Bronchial epithelial cell (primary cell): ENCODE measurements at regions not wholly inside any gene's neighbourhood (a gene's known extent, or its start where the extent isn't known, plus 50 kb on each side); places are given as distances from the start of the nearest gene placed in this dataset.

Experiments
- DNase-seq: peaks from one replicate; pipeline ENCODE4 v3.0.0-alpha.2; 2010; ENCODE audit warnings: low read depth
- FAIRE-seq: peaks from 2 replicates; lab custom pipeline; 2011; peaks lifted over from hg19 to GRCh38; lab: Jason Lieb, UNC
- H3K27me3 ChIP-seq: 2 replicates; pipeline ENCODE4 v1.5.1; 2011; ENCODE audit warnings: low read length; ENCODE audit not compliant: control insufficient read depth, insufficient read depth
- H3K36me3 ChIP-seq: 2 replicates; pipeline ENCODE4 v1.5.1; 2011; ENCODE audit warnings: low read length; ENCODE audit not compliant: control insufficient read depth, insufficient read depth
- H3K4me3 ChIP-seq: 2 replicates; pipeline ENCODE4 v1.5.1; 2011; ENCODE audit warnings: mild to moderate bottlenecking, low read depth, low read length, control low read depth
- TF ChIP-seq, protein P1 (sequence below): IDR thresholded peaks from 2 replicates; pipeline ENCODE4 v1.5.1; 2011; ENCODE audit warnings: mild to moderate bottlenecking, moderate library complexity, low read length, control low read depth, inconsistent platforms; ENCODE audit not compliant: insufficient read depth, severe bottlenecking

DNA sequence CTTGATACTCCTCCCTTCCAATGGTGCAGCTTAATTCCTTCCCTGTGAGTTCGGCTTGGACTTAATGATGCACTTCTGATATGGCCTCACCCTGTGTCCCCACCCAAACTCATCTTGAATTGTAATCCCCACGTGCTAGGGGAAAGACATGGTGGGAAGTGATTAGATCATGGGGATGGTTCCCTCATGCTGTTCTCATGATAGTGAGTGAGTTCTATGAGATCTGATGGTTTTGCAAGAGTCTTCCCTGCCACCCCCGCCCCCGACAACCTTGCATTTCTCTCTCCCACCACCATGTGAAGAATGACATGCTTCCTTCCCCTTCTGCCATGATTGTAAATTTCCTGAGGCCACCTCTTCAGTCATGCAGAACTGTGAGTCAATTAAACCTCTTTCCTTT is 50.3 kb upstream of the HLA-G start:
- DNase-seq = peak; percentile 16
- no peak for FAIRE-seq
- no peak overlapping the region for H3K4me3 ChIP-seq

More for the DNA sequence above, 50.3 kb upstream of the HLA-G start:
- Histone ChIP-seq H3K27me3 (no peaks in the 10 kb centered on the region), H3K36me3 (no peaks in the 10 kb centered on the region)
- TF ChIP-seq, protein P1, sequence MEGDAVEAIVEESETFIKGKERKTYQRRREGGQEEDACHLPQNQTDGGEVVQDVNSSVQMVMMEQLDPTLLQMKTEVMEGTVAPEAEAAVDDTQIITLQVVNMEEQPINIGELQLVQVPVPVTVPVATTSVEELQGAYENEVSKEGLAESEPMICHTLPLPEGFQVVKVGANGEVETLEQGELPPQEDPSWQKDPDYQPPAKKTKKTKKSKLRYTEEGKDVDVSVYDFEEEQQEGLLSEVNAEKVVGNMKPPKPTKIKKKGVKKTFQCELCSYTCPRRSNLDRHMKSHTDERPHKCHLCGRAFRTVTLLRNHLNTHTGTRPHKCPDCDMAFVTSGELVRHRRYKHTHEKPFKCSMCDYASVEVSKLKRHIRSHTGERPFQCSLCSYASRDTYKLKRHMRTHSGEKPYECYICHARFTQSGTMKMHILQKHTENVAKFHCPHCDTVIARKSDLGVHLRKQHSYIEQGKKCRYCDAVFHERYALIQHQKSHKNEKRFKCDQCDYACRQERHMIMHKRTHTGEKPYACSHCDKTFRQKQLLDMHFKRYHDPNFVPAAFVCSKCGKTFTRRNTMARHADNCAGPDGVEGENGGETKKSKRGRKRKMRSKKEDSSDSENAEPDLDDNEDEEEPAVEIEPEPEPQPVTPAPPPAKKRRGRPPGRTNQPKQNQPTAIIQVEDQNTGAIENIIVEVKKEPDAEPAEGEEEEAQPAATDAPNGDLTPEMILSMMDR = no peak
